Cerebellar nuclear complex (tissue), 1 donor: ENCODE measurements at regions not wholly inside any gene's neighbourhood (a gene's known extent, or its start where the extent isn't known, plus 50 kb on each side); places are given as distances from the start of the nearest gene placed in this dataset.
"Not testable (repeated sequence)": the region's sequence is repeated elsewhere in the genome, so short reads cannot be mapped to it uniquely, and the experiment has no call there.

Source experiments
- DNase-seq, 2 experiments: peaks; one replicate each; lab custom pipeline; 2025; lab: John Stamatoyannopoulos, UW

- no peak for DNase-seq
Measured at GRCh38 chr21:28421716-28422524, 570.8 kb downstream of the LTN1 start.

GRCh38 chr21:28419811-28420210 is 572.9 kb downstream of the LTN1 start:
- DNase-seq: no peak

GRCh38 chr21:28418726-28419514 is 573.8 kb downstream of the LTN1 start:
- DNase-seq: no peak

GRCh38 chr21:28410256-28410655 is 582.4 kb downstream of the LTN1 start:
- DNase-seq: no peak

- DNase-seq: no peak
Measured at GRCh38 chr21:28402616-28402989, 590.1 kb downstream of the LTN1 start.

GRCh38 chr21:28397040-28397439 is 595.6 kb downstream of the LTN1 start:
- DNase-seq: no peak

- no peak for DNase-seq
Measured at GRCh38 chr21:28396421-28396820, 596.3 kb downstream of the LTN1 start.

GRCh38 chr21:28393279-28393678 is 599.4 kb downstream of the LTN1 start:
- no peak for DNase-seq

- no peak for DNase-seq
Measured at GRCh38 chr21:28391938-28392849, 600.5 kb downstream of the LTN1 start.

- no peak for DNase-seq
Measured at GRCh38 chr21:28387220-28387619, 605.5 kb downstream of the LTN1 start.

GRCh38 chr21:28385845-28386244 is 606.8 kb downstream of the LTN1 start:
- no peak for DNase-seq

GRCh38 chr21:28381000-28381745 is 611.5 kb downstream of the LTN1 start:
- not testable (repeated sequence) for DNase-seq

GRCh38 chr21:28380241-28380640 is 612.4 kb downstream of the LTN1 start:
- DNase-seq: no peak

GRCh38 chr21:28378026-28378425 is 614.7 kb downstream of the LTN1 start:
- no peak for DNase-seq

GRCh38 chr21:28375708-28376385 is 616.8 kb downstream of the LTN1 start:
- no peak for DNase-seq

- DNase-seq: no peak
Measured at GRCh38 chr21:28374881-28375280, 617.8 kb downstream of the LTN1 start.

- DNase-seq: no peak
Measured at GRCh38 chr21:28371713-28372112, 621.0 kb downstream of the LTN1 start.

GRCh38 chr21:28359300-28359699 is 633.4 kb downstream of the LTN1 start:
- no peak for DNase-seq

GRCh38 chr21:28358702-28359101 is 634.0 kb downstream of the LTN1 start:
- no peak for DNase-seq

GRCh38 chr21:28358170-28358569 is 634.5 kb downstream of the LTN1 start:
- DNase-seq: no peak

- no peak for DNase-seq
Measured at GRCh38 chr21:28357743-28358142, 634.9 kb downstream of the LTN1 start.
